DOHH2 (cell line): ENCODE measurements at regions not wholly inside any gene's neighbourhood (a gene's known extent, or its start where the extent isn't known, plus 50 kb on each side); places are given as distances from the start of the nearest gene placed in this dataset.

Experiments
- CTCF ChIP-seq: fragments of 200-600 bp; sonication (generic); IDR thresholded peaks from one replicate; pipeline ENCODE4 v1.5.1; 2014; ENCODE audit warnings: antibody characterized with exemption, mild to moderate bottlenecking, low read depth, low read length; ENCODE audit not compliant: poor library complexity, severe bottlenecking
- EZH2phosphoT487 ChIP-seq: fragments of 200-600 bp; sonication (generic); IDR thresholded peaks from 2 replicates; pipeline ENCODE4 v1.6.1; 2017; ENCODE audit warnings: borderline replicate concordance, mild to moderate bottlenecking, antibody characterized with exemption, low read length, moderate library complexity, mixed read lengths

- no peak for TF ChIP-seq CTCF
- TF ChIP-seq EZH2phosphoT487 = no peak
Observed at GRCh38 chr20:63121246-63121645, 94.7 kb downstream of the YTHDF1 start.
